ENCODE measurements at regions not wholly inside any gene's neighbourhood (a gene's known extent, or its start where the extent isn't known, plus 50 kb on each side); places are given as distances from the start of the nearest gene placed in this dataset.

DNA sequence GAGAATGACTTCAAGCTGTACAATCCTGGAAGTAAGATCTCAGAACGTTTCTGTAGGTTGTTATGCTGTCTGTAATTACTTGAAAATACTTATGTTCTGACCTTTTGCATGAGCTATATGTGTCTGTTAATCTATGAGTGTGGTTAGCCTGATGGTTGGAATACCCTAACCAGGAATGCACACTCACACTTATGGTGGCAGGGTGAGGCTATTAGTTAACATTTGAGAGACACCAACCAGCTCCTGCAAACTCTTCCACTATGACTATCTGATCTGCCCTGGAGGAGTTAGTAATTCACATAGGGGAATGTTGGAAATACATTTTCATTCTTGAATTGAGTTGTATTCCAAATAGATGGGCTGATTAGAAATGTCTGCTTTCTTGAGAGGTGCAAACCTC lies 450.3 kb downstream of the INHBA start:
- H3K27me3 ChIP-seq (ENCODE audit: low read depth, low read length) = no peaks in the 10 kb centered on the region
- H3K9ac ChIP-seq (ENCODE audit: low read length) = no peak overlapping the region
- no peaks in the 10 kb centered on the region for H3K4me1 ChIP-seq (ENCODE audit: low read length)
- TF ChIP-seq, protein P1, sequence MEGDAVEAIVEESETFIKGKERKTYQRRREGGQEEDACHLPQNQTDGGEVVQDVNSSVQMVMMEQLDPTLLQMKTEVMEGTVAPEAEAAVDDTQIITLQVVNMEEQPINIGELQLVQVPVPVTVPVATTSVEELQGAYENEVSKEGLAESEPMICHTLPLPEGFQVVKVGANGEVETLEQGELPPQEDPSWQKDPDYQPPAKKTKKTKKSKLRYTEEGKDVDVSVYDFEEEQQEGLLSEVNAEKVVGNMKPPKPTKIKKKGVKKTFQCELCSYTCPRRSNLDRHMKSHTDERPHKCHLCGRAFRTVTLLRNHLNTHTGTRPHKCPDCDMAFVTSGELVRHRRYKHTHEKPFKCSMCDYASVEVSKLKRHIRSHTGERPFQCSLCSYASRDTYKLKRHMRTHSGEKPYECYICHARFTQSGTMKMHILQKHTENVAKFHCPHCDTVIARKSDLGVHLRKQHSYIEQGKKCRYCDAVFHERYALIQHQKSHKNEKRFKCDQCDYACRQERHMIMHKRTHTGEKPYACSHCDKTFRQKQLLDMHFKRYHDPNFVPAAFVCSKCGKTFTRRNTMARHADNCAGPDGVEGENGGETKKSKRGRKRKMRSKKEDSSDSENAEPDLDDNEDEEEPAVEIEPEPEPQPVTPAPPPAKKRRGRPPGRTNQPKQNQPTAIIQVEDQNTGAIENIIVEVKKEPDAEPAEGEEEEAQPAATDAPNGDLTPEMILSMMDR (IDR thresholded peaks at IDR 0.05; ENCODE audit: low read depth, low read length) = no peak
- no peak for TF ChIP-seq EZH2phosphoT487 (IDR thresholded peaks at IDR 0.05; ENCODE audit: low read depth)
- no peak overlapping the region for H2AFZ ChIP-seq (ENCODE audit: low read depth, low read length)
- H3K9me3 ChIP-seq (ENCODE audit: insufficient read depth, low read length) = no peaks in the 10 kb centered on the region
- H3K4me3 ChIP-seq (ENCODE audit: low read length) = no peak overlapping the region
- H3K79me2 ChIP-seq (ENCODE audit: low read length) = no peaks in the 10 kb centered on the region
- H4K20me1 ChIP-seq (ENCODE audit: insufficient read depth, low read length) = no peaks in the 10 kb centered on the region
- H3K27ac ChIP-seq (ENCODE audit: low read length) = no peak overlapping the region
- H3K4me2 ChIP-seq (ENCODE audit: low read length) = no peak overlapping the region
- no peaks in the 10 kb centered on the region for H3K36me3 ChIP-seq (replicated peaks; ENCODE audit: low read depth, low read length)

DNA sequence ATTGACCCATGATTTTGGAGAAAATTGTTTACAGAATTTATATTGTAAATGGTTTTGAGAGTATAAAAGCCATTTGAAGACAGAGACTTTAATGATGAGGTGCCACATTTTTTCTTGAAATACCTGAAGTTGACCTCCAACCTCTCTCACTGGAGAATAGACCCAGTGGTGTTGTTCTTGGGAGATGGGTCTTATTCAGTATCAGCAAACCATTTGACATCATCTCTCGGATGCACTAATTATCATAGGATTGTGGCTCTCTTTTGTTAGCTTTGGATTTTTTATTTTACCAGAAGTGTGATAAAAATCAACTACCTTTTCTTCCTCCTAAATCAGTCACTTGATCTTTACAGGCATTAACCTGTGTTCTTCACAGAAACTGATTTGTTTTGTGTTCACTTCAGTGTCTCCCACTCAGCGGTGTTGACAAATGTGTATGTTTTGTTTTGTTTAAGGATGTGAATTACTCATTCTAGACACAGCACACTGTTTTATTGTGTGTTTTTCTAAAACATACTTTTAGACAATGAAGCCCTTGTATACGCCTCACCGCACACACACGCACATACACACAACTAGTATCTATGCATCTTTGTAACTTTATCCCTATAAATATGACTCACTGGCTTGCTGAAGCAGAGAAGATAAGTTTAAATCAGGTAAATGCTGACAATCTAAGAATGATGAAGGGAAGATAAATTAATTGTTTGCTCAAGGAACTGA lies 455.6 kb downstream of the INHBA start:
- Histone ChIP-seq H3K27me3 (ENCODE audit: low read depth, low read length) (no peaks in the 10 kb centered on the region), H3K27ac (ENCODE audit: low read length) (no peak overlapping the region), H4K20me1 (ENCODE audit: insufficient read depth, low read length) (no peaks in the 10 kb centered on the region), H2AFZ (ENCODE audit: low read depth, low read length) (no peak overlapping the region), H3K9ac (ENCODE audit: low read length) (no peak overlapping the region), H3K4me1 (ENCODE audit: low read length) (no peaks in the 10 kb centered on the region), H3K4me2 (ENCODE audit: low read length) (no peak overlapping the region), H3K79me2 (ENCODE audit: low read length) (no peaks in the 10 kb centered on the region), H3K4me3 (ENCODE audit: low read length) (no peak overlapping the region), H3K9me3 (ENCODE audit: insufficient read depth, low read length) (no peaks in the 10 kb centered on the region), H3K36me3 (replicated peaks; ENCODE audit: low read depth, low read length) (no peaks in the 10 kb centered on the region)
- TF ChIP-seq, protein P1 (IDR thresholded peaks at IDR 0.05; ENCODE audit: low read depth, low read length) = no peak
- TF ChIP-seq EZH2phosphoT487 (IDR thresholded peaks at IDR 0.05; ENCODE audit: low read depth) = no peak

DNA sequence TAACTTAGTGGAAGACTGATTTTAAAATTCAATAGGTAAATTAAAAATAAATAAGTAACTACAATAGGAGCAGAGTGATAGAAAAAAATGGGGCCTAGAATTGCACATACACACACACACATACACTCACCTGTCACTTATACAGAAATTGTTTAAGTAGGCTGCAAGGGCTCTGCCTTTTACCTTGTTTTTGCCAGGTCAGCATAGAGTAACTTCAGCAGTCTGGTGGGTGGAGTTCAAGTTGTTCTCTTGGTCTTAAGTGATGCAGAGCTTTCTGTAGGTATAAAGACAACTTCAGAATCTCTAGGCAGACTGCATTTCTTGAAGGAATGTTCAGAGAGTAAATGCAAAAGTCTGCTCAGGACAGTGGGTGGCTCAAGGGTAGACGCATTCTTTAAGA lies 457.0 kb downstream of the INHBA start:
- H3K9ac ChIP-seq (ENCODE audit: low read length) = no peak overlapping the region
- H3K4me3 ChIP-seq (ENCODE audit: low read length) = no peak overlapping the region
- H3K27me3 ChIP-seq (ENCODE audit: low read depth, low read length) = no peaks in the 10 kb centered on the region
- no peaks in the 10 kb centered on the region for H3K36me3 ChIP-seq (replicated peaks; ENCODE audit: low read depth, low read length)
- TF ChIP-seq EZH2phosphoT487 (IDR thresholded peaks at IDR 0.05; ENCODE audit: low read depth) = no peak
- TF ChIP-seq, protein P1 (IDR thresholded peaks at IDR 0.05; ENCODE audit: low read depth, low read length) = no peak
- no peaks in the 10 kb centered on the region for H3K4me1 ChIP-seq (ENCODE audit: low read length)
- no peaks in the 10 kb centered on the region for H3K9me3 ChIP-seq (ENCODE audit: insufficient read depth, low read length)
- no peaks in the 10 kb centered on the region for H4K20me1 ChIP-seq (ENCODE audit: insufficient read depth, low read length)
- H3K4me2 ChIP-seq (ENCODE audit: low read length) = no peak overlapping the region
- H2AFZ ChIP-seq (ENCODE audit: low read depth, low read length) = no peak overlapping the region
- no peak overlapping the region for H3K27ac ChIP-seq (ENCODE audit: low read length)
- H3K79me2 ChIP-seq (ENCODE audit: low read length) = no peaks in the 10 kb centered on the region

DNA sequence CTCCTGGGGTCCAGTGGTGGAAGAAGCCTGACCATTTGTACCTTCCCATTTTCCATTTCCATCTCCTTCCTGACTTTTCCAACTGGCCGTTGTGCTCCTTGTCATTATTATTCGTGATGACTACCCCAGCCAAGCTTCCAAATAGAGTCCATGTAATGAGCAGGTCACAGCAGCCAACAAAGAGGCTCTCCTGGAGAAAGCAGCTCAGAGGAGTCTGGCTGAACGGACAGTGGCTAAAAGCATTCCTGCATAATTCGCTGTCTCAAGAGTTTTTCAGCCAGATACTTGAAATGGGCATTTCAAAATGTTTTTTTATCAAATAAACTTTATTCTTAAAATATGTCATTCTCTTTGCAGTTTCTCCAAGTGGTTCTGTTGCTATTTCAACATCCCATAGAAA lies 458.6 kb downstream of the INHBA start:
- H3K36me3 ChIP-seq (replicated peaks; ENCODE audit: low read depth, low read length) = no peaks in the 10 kb centered on the region
- H3K79me2 ChIP-seq (ENCODE audit: low read length) = no peaks in the 10 kb centered on the region
- no peak overlapping the region for H3K4me3 ChIP-seq (ENCODE audit: low read length)
- no peaks in the 10 kb centered on the region for H3K9me3 ChIP-seq (ENCODE audit: insufficient read depth, low read length)
- no peaks in the 10 kb centered on the region for H3K4me1 ChIP-seq (ENCODE audit: low read length)
- no peak overlapping the region for H3K9ac ChIP-seq (ENCODE audit: low read length)
- no peaks in the 10 kb centered on the region for H4K20me1 ChIP-seq (ENCODE audit: insufficient read depth, low read length)
- no peak for TF ChIP-seq EZH2phosphoT487 (IDR thresholded peaks at IDR 0.05; ENCODE audit: low read depth)
- TF ChIP-seq, protein P1 (IDR thresholded peaks at IDR 0.05; ENCODE audit: low read depth, low read length) = no peak
- H2AFZ ChIP-seq (ENCODE audit: low read depth, low read length) = no peak overlapping the region
- H3K4me2 ChIP-seq (ENCODE audit: low read length) = no peak overlapping the region
- no peaks in the 10 kb centered on the region for H3K27me3 ChIP-seq (ENCODE audit: low read depth, low read length)
- H3K27ac ChIP-seq (ENCODE audit: low read length) = no peak overlapping the region

Measured in OCI-LY3 (cell line).